Vagina (tissue), 2 donors: ENCODE measurements at regions not wholly inside any gene's neighbourhood (a gene's known extent, or its start where the extent isn't known, plus 50 kb on each side); places are given as distances from the start of the nearest gene placed in this dataset.

Experiments
- CTCF ChIP-seq, 3 experiments: fragments of 450-650 bp in 2 of 3; fragments of 200-600 bp in 1 of 3; sonication (generic) in 1 of 3; IDR thresholded peaks; one replicate each; pipeline ENCODE4 v1.5.1; 2017 to 2019; ENCODE audit warnings: antibody characterized with exemption in 3 of 3, mild to moderate bottlenecking in 2 of 3, moderate library complexity in 2 of 3
- POLR2A ChIP-seq, 2 donors: fragments of 450-650 bp; IDR thresholded peaks; one replicate each; pipeline ENCODE4 v1.6.1; 2017; ENCODE audit warnings: antibody characterized with exemption in 2 of 2, mild to moderate bottlenecking in 2 of 2, moderate library complexity in 2 of 2
- POLR2AphosphoS5 ChIP-seq, 2 donors: sonication (generic); formaldehyde crosslinking; IDR thresholded peaks; one replicate each; pipeline ENCODE4 v1.9.0; 2017; ENCODE audit warnings: antibody characterized with exemption in 2 of 2, mild to moderate bottlenecking in 2 of 2, low read depth in 1 of 2; ENCODE audit not compliant: insufficient read depth in 1 of 2

DNA sequence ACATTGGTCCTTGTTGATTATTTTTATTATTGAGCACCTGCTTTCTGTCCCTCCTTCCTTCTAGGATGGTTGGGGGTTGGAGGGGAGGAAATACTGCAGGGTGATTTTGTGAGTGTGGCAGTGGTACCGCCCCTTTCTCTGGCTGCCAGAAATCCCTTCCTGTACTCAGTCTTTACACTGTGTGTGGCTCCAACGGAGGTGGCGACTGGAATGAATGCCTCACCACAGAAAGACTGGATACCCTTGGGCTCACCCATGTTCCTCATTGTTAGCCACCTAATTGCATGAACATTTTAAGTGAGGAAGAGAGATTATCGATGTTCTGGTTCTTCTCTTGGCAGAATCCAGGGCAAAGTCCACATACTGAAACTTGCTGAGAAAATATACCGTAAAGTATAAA lies 272.0 kb upstream of the E2F7 start:
- TF ChIP-seq CTCF (IDR thresholded peaks at IDR 0.05) (no peak), POLR2A (IDR thresholded peaks at IDR 0.05) (no peak), POLR2AphosphoS5 (IDR thresholded peaks at IDR 0.05; ENCODE audit: insufficient read depth in 1 of 2, low read depth in 1 of 2) (no peak)
